IMR-90 (cell line): ENCODE measurements at regions not wholly inside any gene's neighbourhood (a gene's known extent, or its start where the extent isn't known, plus 50 kb on each side); places are given as distances from the start of the nearest gene placed in this dataset.

Source experiments
- ATAC-seq: fragments of 200-7000 bp; cut with Tn5 transposase; 2 replicates; pipeline ENCODE4 v1.9.1; 2020; ENCODE audit warnings: low read depth, mild to moderate bottlenecking, moderate library complexity
- BruUV-seq: library from RNA; stranded (reverse); fragments of 400-500 nt; replicated peaks from 2 replicates; lab custom pipeline; 2021; lab: Mats Ljungman, UMichigan
- CTCF ChIA-PET: fragments of 300-600 bp; formaldehyde crosslinking; extraction: SDS; loops from one replicate; lab custom pipeline; 2021; ENCODE audit warnings: antibody characterized with exemption; lab: Yijun Ruan, JAX
- POLR2A ChIA-PET: fragments of 300-600 bp; sonication (Branson Sonifier 250); formaldehyde crosslinking; loops from one replicate; lab custom pipeline; 2022; ENCODE audit warnings: antibody characterized with exemption; ENCODE audit not compliant: unreplicated experiment; lab: Charles Lee
- DNase-seq: peaks from one replicate; pipeline ENCODE4 v3.0.0; 2013
- H2AFZ ChIP-seq: replicated peaks from 2 replicates; pipeline ENCODE3; 2013; ENCODE audit warnings: low read length, mild to moderate bottlenecking; ENCODE audit not compliant: poor library complexity
- H2AK5ac ChIP-seq: 2 replicates; pipeline ENCODE4 v1.6.1; 2013; ENCODE audit warnings: low read depth, low read length, inconsistent platforms
- H2AK9ac ChIP-seq: replicated peaks from 2 replicates; pipeline ENCODE3; 2013; ENCODE audit warnings: mild to moderate bottlenecking, low read depth, low read length, moderate library complexity; ENCODE audit not compliant: poor library complexity
- H2BK120ac ChIP-seq: 2 replicates; pipeline ENCODE4 v1.6.1; 2013; ENCODE audit warnings: low read depth, low read length, inconsistent platforms
- H2BK15ac ChIP-seq: 3 replicates; pipeline ENCODE4 v1.6.1; 2013; ENCODE audit warnings: low read depth, low read length, inconsistent platforms
- H2BK20ac ChIP-seq: 2 replicates; pipeline ENCODE4 v1.6.1; 2013; ENCODE audit warnings: low read depth, mild to moderate bottlenecking, inconsistent platforms, low read length, moderate library complexity
- H2BK5ac ChIP-seq: 2 replicates; pipeline ENCODE4 v1.6.1; 2013; ENCODE audit warnings: mild to moderate bottlenecking, low read depth, low read length, inconsistent platforms; ENCODE audit not compliant: poor library complexity, severe bottlenecking
- H3K14ac ChIP-seq: replicated peaks from 2 replicates; pipeline ENCODE4 v1.6.1; 2013; ENCODE audit warnings: low read depth, low read length, inconsistent platforms
- H3K18ac ChIP-seq: 2 replicates; pipeline ENCODE4 v1.6.1; 2013; ENCODE audit warnings: low read depth, low read length, control low read depth
- H3K23ac ChIP-seq: 2 replicates; pipeline ENCODE4 v1.6.1; 2013; ENCODE audit warnings: low read depth, low read length, inconsistent platforms
- H3K27ac ChIP-seq: 2 replicates; pipeline ENCODE4 v1.5.1; 2013; ENCODE audit warnings: mild to moderate bottlenecking, control low read depth, low read length; ENCODE audit not compliant: insufficient read depth
- H3K27me3 ChIP-seq: 2 replicates; pipeline ENCODE4 v1.6.1; 2013; ENCODE audit warnings: low read length; ENCODE audit not compliant: control insufficient read depth, insufficient read depth
- H3K36me3 ChIP-seq: 2 replicates; pipeline ENCODE4 v1.6.1; 2013; ENCODE audit warnings: low read length, mixed read lengths; ENCODE audit not compliant: control insufficient read depth, insufficient read depth
- H3K4ac ChIP-seq: 2 replicates; pipeline ENCODE4 v1.6.1; 2013; ENCODE audit warnings: low read depth, low read length, inconsistent platforms
- H3K4me1 ChIP-seq: 2 replicates; pipeline ENCODE4 v1.6.1; 2013; ENCODE audit warnings: low read length, mixed read lengths; ENCODE audit not compliant: control insufficient read depth, insufficient read depth
- H3K4me2 ChIP-seq: 2 replicates; pipeline ENCODE4 v1.6.1; 2013; ENCODE audit warnings: low read depth, mild to moderate bottlenecking, control low read depth, low read length, moderate library complexity
- H3K4me3 ChIP-seq: 2 replicates; pipeline ENCODE4 v1.5.1; 2013; ENCODE audit warnings: low read depth, mild to moderate bottlenecking, control low read depth, low read length, moderate library complexity; ENCODE audit not compliant: insufficient read depth
- H3K56ac ChIP-seq: 2 replicates; pipeline ENCODE4 v1.6.1; 2013; ENCODE audit warnings: low read length, inconsistent platforms; ENCODE audit not compliant: insufficient read depth; ENCODE audit errors: extremely low read depth
- H3K79me1 ChIP-seq, 2 experiments: 2 replicates each; pipeline ENCODE4 v1.6.1; 2013; ENCODE audit warnings: low read length in 2 of 2, inconsistent platforms in 1 of 2, low read depth in 1 of 2
- H3K9ac ChIP-seq: 2 replicates; pipeline ENCODE4 v1.6.1; 2013; ENCODE audit warnings: low read depth, low read length, control low read depth
- H3K9me1 ChIP-seq: 2 replicates; pipeline ENCODE4 v1.6.1; 2013; ENCODE audit warnings: low read length, inconsistent platforms; ENCODE audit not compliant: insufficient read depth
- H3K9me3 ChIP-seq: 2 replicates; pipeline ENCODE4 v1.6.1; 2013; ENCODE audit warnings: low read length; ENCODE audit not compliant: control insufficient read depth, insufficient read depth
- H4K20me1 ChIP-seq: 2 replicates; pipeline ENCODE4 v1.6.1; 2013; ENCODE audit warnings: low read length, inconsistent platforms; ENCODE audit not compliant: insufficient read depth
- H4K5ac ChIP-seq: 2 replicates; pipeline ENCODE4 v1.6.1; 2013; ENCODE audit warnings: mild to moderate bottlenecking, low read depth, low read length, control low read depth
- H4K8ac ChIP-seq, 2 experiments: 2 replicates each; pipeline ENCODE4 v1.6.1; 2013; ENCODE audit warnings: low read depth in 2 of 2, low read length in 2 of 2, control low read depth in 1 of 2, inconsistent platforms in 1 of 2
- H4K91ac ChIP-seq: 2 replicates; pipeline ENCODE4 v1.6.1; 2013; ENCODE audit warnings: low read depth, low read length, inconsistent platforms; ENCODE audit not compliant: insufficient read depth
- BHLHE40 ChIP-seq: fragments of 150-350 bp; IDR thresholded peaks from 2 replicates; pipeline ENCODE4 v1.6.1; 2016; ENCODE audit warnings: mild to moderate bottlenecking, low read depth, low read length
- CEBPB ChIP-seq: IDR thresholded peaks from 2 replicates; pipeline ENCODE4 v1.6.1; 2012; ENCODE audit warnings: low read depth, low read length, improper control_type of control experiment
- CHD1 ChIP-seq: IDR thresholded peaks from 2 replicates; pipeline ENCODE4 v1.6.1; 2012; ENCODE audit warnings: low read depth, low read length, improper control_type of control experiment
- FOS ChIP-seq: fragments of 150-350 bp; IDR thresholded peaks from 2 replicates; pipeline ENCODE4 v1.6.1; 2016; ENCODE audit warnings: low read depth, low read length
- MAFK ChIP-seq: IDR thresholded peaks from 2 replicates; pipeline ENCODE4 v1.6.1; 2012; ENCODE audit warnings: low read depth, low read length, improper control_type of control experiment
- MAZ ChIP-seq: IDR thresholded peaks from 2 replicates; pipeline ENCODE4 v1.6.1; 2012; ENCODE audit warnings: low read depth, mild to moderate bottlenecking, low read length, improper control_type of control experiment, moderate library complexity, borderline replicate concordance
- MXI1 ChIP-seq: IDR thresholded peaks from 2 replicates; pipeline ENCODE4 v1.6.1; 2012; ENCODE audit warnings: low read depth, mild to moderate bottlenecking, low read length, moderate library complexity, borderline replicate concordance
- NFE2L2 ChIP-seq: fragments of 150-350 bp; IDR thresholded peaks from 2 replicates; pipeline ENCODE4 v1.6.1; 2016; ENCODE audit warnings: low read depth, mild to moderate bottlenecking, low read length
- POLR2A ChIP-seq: IDR thresholded peaks from 2 replicates; pipeline ENCODE4 v1.6.1; 2012; ENCODE audit warnings: mild to moderate bottlenecking, low read depth, low read length
- RAD21 ChIP-seq: IDR thresholded peaks from 2 replicates; pipeline ENCODE4 v1.6.1; 2012; ENCODE audit warnings: low read length, improper control_type of control experiment
- RCOR1 ChIP-seq: IDR thresholded peaks from 2 replicates; pipeline ENCODE4 v1.6.1; 2012; ENCODE audit warnings: mild to moderate bottlenecking, low read length, improper control_type of control experiment; ENCODE audit not compliant: insufficient replicate concordance
- RFX5 ChIP-seq: IDR thresholded peaks from 2 replicates; pipeline ENCODE4 v1.8.0; 2012; ENCODE audit warnings: low read depth, mild to moderate bottlenecking, low read length, moderate library complexity
- SMC3 ChIP-seq: fragments of 150-350 bp; IDR thresholded peaks from 2 replicates; pipeline ENCODE4 v1.6.1; 2016; ENCODE audit warnings: low read depth, mild to moderate bottlenecking, antibody characterized with exemption, low read length, moderate library complexity
- WGBS, 2 experiments: methylation state at CpG; one replicate each; pipeline versions ENCODE4 v1.1.5 to v1.1.7; 2013; ENCODE audit warnings: missing lambda C conversion rate in 2 of 2; ENCODE audit not compliant: insufficient read length in 1 of 2; ENCODE audit errors: extremely low coverage in 2 of 2; 5-methylcytosine and 5-hydroxymethylcytosine counted together
- dilution Hi-C: fragments of 300-500 bp; cut with HindIII; formaldehyde crosslinking; loops from one replicate; pipeline ENCODE4 v1.14.3; 2018; ENCODE audit warnings: low sequenced_read_pairs; ENCODE audit not compliant: unreplicated experiment
- in situ Hi-C: fragments of 300-500 bp; cut with MboI; formaldehyde crosslinking; loops from 3 replicates; pipeline ENCODE4 v1.14.3; 2019; ENCODE audit warnings: low sequenced_read_pairs, inconsistent platforms, mixed read lengths
- intact Hi-C: fragments of 100-400 bp; cut with micrococcal nuclease; formaldehyde crosslinking; loops from 2 replicates; pipeline ENCODE4 v1.10.0; 2022
- TF ChIP-seq, protein P1 (sequence below): conservative IDR thresholded peaks from 2 replicates; pipeline ENCODE4 v1.5.1; 2012; ENCODE audit warnings: mild to moderate bottlenecking, low read depth, low read length, improper control_type of control experiment
- TF ChIP-seq, protein P2 (sequence below): fragments of 150-350 bp; IDR thresholded peaks from 2 replicates; pipeline ENCODE4 v1.6.1; 2016; ENCODE audit warnings: low read depth, mild to moderate bottlenecking, low read length, moderate library complexity, borderline replicate concordance
- TF ChIP-seq, protein P3 (sequence below): fragments of 150-350 bp; IDR thresholded peaks from 2 replicates; pipeline ENCODE4 v1.6.1; 2017; ENCODE audit warnings: mild to moderate bottlenecking, antibody characterized with exemption, low read length, low read depth

DNA sequence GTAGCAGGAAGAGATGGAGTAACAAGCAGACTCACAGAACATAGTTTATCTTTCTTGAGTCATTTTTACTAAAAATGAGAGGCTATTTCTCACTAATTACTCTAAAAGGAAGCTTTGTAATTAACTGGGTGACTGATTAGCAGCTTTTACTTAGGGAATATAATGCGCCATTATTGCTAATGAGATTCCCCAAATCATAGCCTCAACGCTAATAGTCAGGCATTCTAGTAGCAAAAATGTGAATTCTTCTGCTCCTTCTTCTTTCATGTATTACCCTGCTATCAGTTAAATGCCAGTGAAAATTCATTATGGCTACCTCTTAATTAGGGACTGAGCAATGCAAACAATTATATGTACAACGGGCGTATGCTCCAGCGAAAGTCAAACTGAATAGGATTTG lies 349.8 kb downstream of the CDH19 start:
- H4K8ac ChIP-seq = no peak overlapping the region
- H3K9me1 ChIP-seq = no peaks in the 10 kb centered on the region
- no peaks in the 10 kb centered on the region for H3K36me3 ChIP-seq
- no peak overlapping the region for H3K27ac ChIP-seq
- H3K18ac ChIP-seq = no peak overlapping the region
- H4K5ac ChIP-seq = no peak overlapping the region
- no TSS peak for BruUV-seq
- H3K79me1 ChIP-seq = no peaks in the 10 kb centered on the region
- no peak overlapping the region for H2AK5ac ChIP-seq
- H3K27me3 ChIP-seq = no peaks in the 10 kb centered on the region
- ATAC-seq (no peak), DNase-seq (no peak)
- intact Hi-C loops (no loop called here), dilution Hi-C loops (no loop called here), in situ Hi-C loops (no loop called here)
- H3K9me3 ChIP-seq = peaks cover 2% of the 10 kb centered on the region; the same call in 1 of the 2 replicates
- no peak overlapping the region for H2BK15ac ChIP-seq
- no peak overlapping the region for H2AK9ac ChIP-seq
- H3K4me3 ChIP-seq = no peak overlapping the region
- no peak overlapping the region for H2BK5ac ChIP-seq
- no peak overlapping the region for H3K9ac ChIP-seq
- no peaks in the 10 kb centered on the region for H3K4me1 ChIP-seq
- CTCF ChIA-PET = no interaction called here
- H3K23ac ChIP-seq = no peak overlapping the region
- no peak overlapping the region for H2AFZ ChIP-seq
- H3K4ac ChIP-seq = no peak overlapping the region
- no peak overlapping the region for H2BK20ac ChIP-seq
- no peak overlapping the region for H2BK120ac ChIP-seq
- WGBS, 2 experiments = no CpG with 5 or more reads among the region's 5 CpGs
- no peak overlapping the region for H3K14ac ChIP-seq
- no peaks in the 10 kb centered on the region for H4K20me1 ChIP-seq
- no peak overlapping the region for H3K4me2 ChIP-seq
- H4K91ac ChIP-seq = no peak overlapping the region
- TF ChIP-seq BHLHE40 (no peak), FOS (no peak), NFE2L2 (no peak), RFX5 (no peak), RAD21 (no peak), POLR2A (no peak), MAZ (no peak), SMC3 (no peak), MAFK (no peak), MXI1 (no peak), CEBPB (no peak), CHD1 (no peak), RCOR1 (no peak)
- TF ChIP-seq, protein P1, sequence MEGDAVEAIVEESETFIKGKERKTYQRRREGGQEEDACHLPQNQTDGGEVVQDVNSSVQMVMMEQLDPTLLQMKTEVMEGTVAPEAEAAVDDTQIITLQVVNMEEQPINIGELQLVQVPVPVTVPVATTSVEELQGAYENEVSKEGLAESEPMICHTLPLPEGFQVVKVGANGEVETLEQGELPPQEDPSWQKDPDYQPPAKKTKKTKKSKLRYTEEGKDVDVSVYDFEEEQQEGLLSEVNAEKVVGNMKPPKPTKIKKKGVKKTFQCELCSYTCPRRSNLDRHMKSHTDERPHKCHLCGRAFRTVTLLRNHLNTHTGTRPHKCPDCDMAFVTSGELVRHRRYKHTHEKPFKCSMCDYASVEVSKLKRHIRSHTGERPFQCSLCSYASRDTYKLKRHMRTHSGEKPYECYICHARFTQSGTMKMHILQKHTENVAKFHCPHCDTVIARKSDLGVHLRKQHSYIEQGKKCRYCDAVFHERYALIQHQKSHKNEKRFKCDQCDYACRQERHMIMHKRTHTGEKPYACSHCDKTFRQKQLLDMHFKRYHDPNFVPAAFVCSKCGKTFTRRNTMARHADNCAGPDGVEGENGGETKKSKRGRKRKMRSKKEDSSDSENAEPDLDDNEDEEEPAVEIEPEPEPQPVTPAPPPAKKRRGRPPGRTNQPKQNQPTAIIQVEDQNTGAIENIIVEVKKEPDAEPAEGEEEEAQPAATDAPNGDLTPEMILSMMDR = no peak
- TF ChIP-seq, protein P2, sequence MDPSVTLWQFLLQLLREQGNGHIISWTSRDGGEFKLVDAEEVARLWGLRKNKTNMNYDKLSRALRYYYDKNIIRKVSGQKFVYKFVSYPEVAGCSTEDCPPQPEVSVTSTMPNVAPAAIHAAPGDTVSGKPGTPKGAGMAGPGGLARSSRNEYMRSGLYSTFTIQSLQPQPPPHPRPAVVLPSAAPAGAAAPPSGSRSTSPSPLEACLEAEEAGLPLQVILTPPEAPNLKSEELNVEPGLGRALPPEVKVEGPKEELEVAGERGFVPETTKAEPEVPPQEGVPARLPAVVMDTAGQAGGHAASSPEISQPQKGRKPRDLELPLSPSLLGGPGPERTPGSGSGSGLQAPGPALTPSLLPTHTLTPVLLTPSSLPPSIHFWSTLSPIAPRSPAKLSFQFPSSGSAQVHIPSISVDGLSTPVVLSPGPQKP = no peak
- TF ChIP-seq, protein P3, sequence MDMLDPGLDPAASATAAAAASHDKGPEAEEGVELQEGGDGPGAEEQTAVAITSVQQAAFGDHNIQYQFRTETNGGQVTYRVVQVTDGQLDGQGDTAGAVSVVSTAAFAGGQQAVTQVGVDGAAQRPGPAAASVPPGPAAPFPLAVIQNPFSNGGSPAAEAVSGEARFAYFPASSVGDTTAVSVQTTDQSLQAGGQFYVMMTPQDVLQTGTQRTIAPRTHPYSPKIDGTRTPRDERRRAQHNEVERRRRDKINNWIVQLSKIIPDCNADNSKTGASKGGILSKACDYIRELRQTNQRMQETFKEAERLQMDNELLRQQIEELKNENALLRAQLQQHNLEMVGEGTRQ = no peak
- no peak overlapping the region for H3K56ac ChIP-seq
- POLR2A ChIA-PET = no interaction called here
